Loucy (cell line): ENCODE measurements at regions not wholly inside any gene's neighbourhood (a gene's known extent, or its start where the extent isn't known, plus 50 kb on each side); places are given as distances from the start of the nearest gene placed in this dataset.

ENCODE experiments used
- H2AFZ ChIP-seq: fragments of 200-600 bp; sonication (generic); 2 replicates; pipeline ENCODE4 v1.6.0; 2016; ENCODE audit warnings: antibody characterized with exemption, mild to moderate bottlenecking, low read length, moderate library complexity
- H3F3A ChIP-seq: fragments of 200-600 bp; 2 replicates; pipeline ENCODE4 v1.6.0; 2016; ENCODE audit warnings: antibody characterized with exemption, low read depth, mild to moderate bottlenecking
- H3K27me3 ChIP-seq: fragments of 200-600 bp; sonication (generic); 2 replicates; pipeline ENCODE4 v1.6.1; 2014; ENCODE audit warnings: low read length, mild to moderate bottlenecking; ENCODE audit not compliant: insufficient read depth, poor library complexity, severe bottlenecking
- H3K36me3 ChIP-seq: fragments of 200-600 bp; sonication (generic); 2 replicates; pipeline ENCODE4 v1.6.1; 2016; ENCODE audit warnings: low read length; ENCODE audit not compliant: insufficient read depth
- H3K4me1 ChIP-seq: fragments of 200-600 bp; sonication (generic); 2 replicates; pipeline ENCODE4 v1.5.1; 2014; ENCODE audit warnings: low read length, mild to moderate bottlenecking; ENCODE audit not compliant: insufficient read depth, poor library complexity, severe bottlenecking
- H3K4me2 ChIP-seq: fragments of 200-600 bp; sonication (generic); 2 replicates; pipeline ENCODE4 v1.6.0; 2014; ENCODE audit warnings: antibody characterized with exemption, low read length, low read depth, mild to moderate bottlenecking; ENCODE audit not compliant: poor library complexity, severe bottlenecking
- H3K4me3 ChIP-seq: fragments of 200-600 bp; sonication (generic); 2 replicates; pipeline ENCODE4 v1.5.1; 2014; ENCODE audit warnings: low read length, mild to moderate bottlenecking, mixed read lengths; ENCODE audit not compliant: poor library complexity, severe bottlenecking
- H3K79me2 ChIP-seq: fragments of 200-600 bp; sonication (generic); 2 replicates; pipeline ENCODE4 v1.6.1; 2014; ENCODE audit warnings: low read length; ENCODE audit not compliant: insufficient read depth
- H3K9ac ChIP-seq: fragments of 200-600 bp; sonication (generic); 2 replicates; pipeline ENCODE4 v1.6.0; 2014; ENCODE audit warnings: mild to moderate bottlenecking, low read depth, low read length, moderate library complexity; ENCODE audit not compliant: poor library complexity, severe bottlenecking
- H3K9me2 ChIP-seq: fragments of 200-600 bp; sonication (generic); replicated peaks from 2 replicates; pipeline ENCODE4 v1.6.1; 2016; ENCODE audit warnings: low read depth, low read length, mixed read lengths
- H3K9me3 ChIP-seq: fragments of 200-600 bp; sonication (generic); 2 replicates; pipeline ENCODE4 v1.6.1; 2014; ENCODE audit warnings: mild to moderate bottlenecking, antibody characterized with exemption, low read length, low read depth; ENCODE audit not compliant: insufficient read depth
- H4K20me1 ChIP-seq: fragments of 200-600 bp; sonication (generic); 2 replicates; pipeline ENCODE4 v1.6.0; 2014; ENCODE audit warnings: antibody characterized with exemption, low read length, mild to moderate bottlenecking; ENCODE audit not compliant: insufficient read depth, poor library complexity, severe bottlenecking
- EZH2phosphoT487 ChIP-seq: fragments of 200-600 bp; IDR thresholded peaks from 2 replicates; pipeline ENCODE4 v1.6.1; 2018; ENCODE audit warnings: antibody characterized with exemption, mild to moderate bottlenecking, moderate library complexity, borderline replicate concordance
- TF ChIP-seq, protein P1 (sequence below): fragments of 200-600 bp; sonication (generic); conservative IDR thresholded peaks from 2 replicates; pipeline ENCODE4 v1.5.1; 2014; ENCODE audit warnings: mild to moderate bottlenecking, antibody characterized with exemption, low read length

DNA sequence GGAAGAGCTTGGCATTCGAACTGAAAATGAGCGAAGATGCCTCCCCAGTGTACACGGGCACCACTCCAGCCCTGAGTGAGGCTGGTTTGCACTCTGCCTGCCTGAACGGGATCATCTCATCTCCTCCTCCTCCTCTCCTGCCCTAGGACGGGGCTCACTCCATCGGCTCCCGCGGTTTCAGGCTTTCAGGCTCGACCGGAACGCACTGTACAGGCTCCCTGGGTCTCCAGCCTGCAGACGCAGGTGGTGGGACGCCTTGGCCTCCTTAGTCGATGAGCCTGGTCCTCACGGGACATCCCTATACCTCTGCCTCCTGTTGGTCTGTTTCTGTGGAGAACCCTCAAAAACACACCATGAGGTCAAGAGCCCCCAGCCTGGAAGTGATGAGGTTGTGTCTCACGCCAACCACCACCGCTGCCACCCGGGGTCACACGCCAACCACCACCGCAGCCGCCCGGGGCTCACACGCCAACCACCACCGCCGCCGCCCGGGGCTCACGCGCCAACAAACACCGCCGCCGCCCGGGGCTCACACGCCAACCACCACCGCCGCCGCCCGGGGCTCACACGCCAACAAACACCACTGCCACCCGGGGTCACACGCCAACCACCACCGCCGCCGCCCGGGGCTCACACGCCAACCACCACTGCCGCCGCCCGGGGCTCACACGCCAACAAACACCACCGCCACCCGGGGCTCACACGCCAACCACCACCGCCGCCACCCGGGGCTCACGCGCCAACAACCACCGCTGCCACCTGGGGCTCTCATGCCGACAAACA lies 56.3 kb downstream of the FOXL3 start:
- Histone ChIP-seq H3K79me2 (no peaks in the 10 kb centered on the region), H3K4me1 (no peaks in the 10 kb centered on the region), H4K20me1 (no peaks in the 10 kb centered on the region), H3K36me3 (no peaks in the 10 kb centered on the region), H2AFZ (no peak overlapping the region), H3K4me3 (no peak overlapping the region), H3K4me2 (no peak overlapping the region), H3K9me3 (peaks cover 15% of the 10 kb centered on the region; the same call in 1 of the 2 replicates), H3K9ac (no peak overlapping the region), H3K27me3 (no peaks in the 10 kb centered on the region), H3F3A (no peaks in the 10 kb centered on the region), H3K9me2 (no peaks in the 10 kb centered on the region)
- TF ChIP-seq, protein P1, sequence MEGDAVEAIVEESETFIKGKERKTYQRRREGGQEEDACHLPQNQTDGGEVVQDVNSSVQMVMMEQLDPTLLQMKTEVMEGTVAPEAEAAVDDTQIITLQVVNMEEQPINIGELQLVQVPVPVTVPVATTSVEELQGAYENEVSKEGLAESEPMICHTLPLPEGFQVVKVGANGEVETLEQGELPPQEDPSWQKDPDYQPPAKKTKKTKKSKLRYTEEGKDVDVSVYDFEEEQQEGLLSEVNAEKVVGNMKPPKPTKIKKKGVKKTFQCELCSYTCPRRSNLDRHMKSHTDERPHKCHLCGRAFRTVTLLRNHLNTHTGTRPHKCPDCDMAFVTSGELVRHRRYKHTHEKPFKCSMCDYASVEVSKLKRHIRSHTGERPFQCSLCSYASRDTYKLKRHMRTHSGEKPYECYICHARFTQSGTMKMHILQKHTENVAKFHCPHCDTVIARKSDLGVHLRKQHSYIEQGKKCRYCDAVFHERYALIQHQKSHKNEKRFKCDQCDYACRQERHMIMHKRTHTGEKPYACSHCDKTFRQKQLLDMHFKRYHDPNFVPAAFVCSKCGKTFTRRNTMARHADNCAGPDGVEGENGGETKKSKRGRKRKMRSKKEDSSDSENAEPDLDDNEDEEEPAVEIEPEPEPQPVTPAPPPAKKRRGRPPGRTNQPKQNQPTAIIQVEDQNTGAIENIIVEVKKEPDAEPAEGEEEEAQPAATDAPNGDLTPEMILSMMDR = no peak
- TF ChIP-seq EZH2phosphoT487 = no peak

DNA sequence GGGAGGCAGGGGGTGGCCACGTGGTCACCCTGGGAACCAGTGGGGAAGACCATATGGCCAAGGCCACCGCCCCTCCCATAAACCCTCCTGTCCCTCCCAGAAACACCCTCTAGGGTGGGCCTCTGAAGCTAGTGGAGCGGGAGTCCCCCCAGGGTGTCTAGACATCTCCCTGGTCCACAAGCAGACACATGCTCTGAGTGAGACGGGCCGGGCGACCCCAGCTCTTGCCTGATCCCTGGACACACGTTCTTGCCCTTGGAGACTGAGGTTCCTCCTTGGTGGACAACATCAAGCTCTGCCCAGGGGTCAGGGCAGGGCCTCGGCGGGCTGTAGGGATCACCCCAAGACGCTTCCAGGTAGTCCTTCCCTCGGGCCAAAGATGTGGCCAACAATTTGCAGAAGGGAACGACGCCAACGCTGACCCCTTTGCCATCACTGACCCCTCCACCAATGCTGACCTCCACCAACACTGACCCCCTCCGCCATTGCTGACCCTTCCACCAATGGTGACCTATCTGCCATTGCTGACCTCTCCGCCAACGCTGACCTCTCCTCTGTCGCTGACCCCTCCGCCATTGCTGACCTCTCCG lies 57.1 kb downstream of the FOXL3 start:
- H3K4me3 ChIP-seq = no peak overlapping the region
- no peaks in the 10 kb centered on the region for H4K20me1 ChIP-seq
- H3K36me3 ChIP-seq = no peaks in the 10 kb centered on the region
- no peaks in the 10 kb centered on the region for H3F3A ChIP-seq
- H3K4me1 ChIP-seq = no peaks in the 10 kb centered on the region
- TF ChIP-seq, protein P1 = no peak
- TF ChIP-seq EZH2phosphoT487 = no peak
- no peaks in the 10 kb centered on the region for H3K9me2 ChIP-seq
- no peaks in the 10 kb centered on the region for H3K79me2 ChIP-seq
- H3K9ac ChIP-seq = no peak overlapping the region
- H3K4me2 ChIP-seq = no peak overlapping the region
- no peaks in the 10 kb centered on the region for H3K27me3 ChIP-seq
- H3K9me3 ChIP-seq = peaks cover 15% of the 10 kb centered on the region; the same call in 1 of the 2 replicates
- no peak overlapping the region for H2AFZ ChIP-seq

DNA sequence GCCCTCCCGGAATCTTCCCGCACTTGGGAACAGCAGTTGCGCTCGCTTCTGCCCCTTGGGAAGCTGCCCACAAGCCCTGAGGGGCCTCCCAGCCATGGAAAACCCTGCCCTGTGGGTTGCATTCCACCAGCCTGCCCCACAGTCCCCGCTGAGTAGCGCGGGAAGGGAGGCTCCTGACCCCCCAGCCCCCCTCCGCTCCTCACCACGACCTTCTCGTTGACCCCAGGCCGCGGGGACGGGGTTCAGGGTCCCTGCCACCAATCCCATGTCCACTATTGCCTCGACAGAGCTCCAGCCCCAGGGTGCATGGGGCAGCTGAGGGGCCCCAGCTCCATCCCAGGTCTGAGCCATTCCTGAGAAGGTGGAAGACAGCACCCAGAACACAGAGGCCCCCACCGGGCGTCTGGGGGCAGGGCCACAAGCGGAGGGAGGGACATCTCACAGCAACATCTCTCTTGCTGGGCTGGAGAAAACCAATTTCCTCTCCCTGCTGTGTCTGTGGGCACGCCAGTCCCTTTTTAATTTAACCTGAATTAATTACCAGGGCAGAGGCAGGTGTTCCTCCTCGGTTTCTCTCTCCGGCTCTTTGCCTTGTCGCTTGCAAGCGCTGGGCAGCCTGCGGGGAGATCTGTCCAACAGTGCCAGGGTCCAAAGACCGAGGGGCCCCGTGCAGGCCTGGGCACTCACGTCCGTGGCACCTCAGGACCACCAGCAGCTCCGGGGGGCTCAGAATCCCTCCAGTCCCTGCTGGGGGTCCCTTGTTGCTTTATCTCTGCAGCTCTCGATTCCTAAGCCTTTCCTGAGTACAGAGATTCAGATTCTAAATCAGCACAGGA lies 57.9 kb downstream of the FOXL3 start:
- Histone ChIP-seq H3K27me3 (no peaks in the 10 kb centered on the region), H3K79me2 (no peaks in the 10 kb centered on the region), H3K36me3 (no peaks in the 10 kb centered on the region), H3K4me1 (no peaks in the 10 kb centered on the region), H3K9ac (no peak overlapping the region), H3F3A (no peaks in the 10 kb centered on the region), H2AFZ (no peak overlapping the region), H3K9me2 (no peaks in the 10 kb centered on the region), H4K20me1 (no peaks in the 10 kb centered on the region), H3K4me2 (no peak overlapping the region), H3K9me3 (peaks cover 12% of the 10 kb centered on the region; the same call in 1 of the 2 replicates), H3K4me3 (no peak overlapping the region)
- TF ChIP-seq EZH2phosphoT487 = no peak
- TF ChIP-seq, protein P1 = no peak
